H9 (cell line): ENCODE measurements at regions not wholly inside any gene's neighbourhood (a gene's known extent, or its start where the extent isn't known, plus 50 kb on each side); places are given as distances from the start of the nearest gene placed in this dataset.

ENCODE experiments used
- DNase-seq: peaks from one replicate; pipeline ENCODE4 v3.0.0-alpha.2; 2017
- H2AFZ ChIP-seq: one replicate; pipeline ENCODE4 v1.6.1; 2013; ENCODE audit warnings: mild to moderate bottlenecking, low read length, control low read depth, moderate library complexity
- H2AK5ac ChIP-seq: 2 replicates; pipeline ENCODE4 v1.6.1; 2013; ENCODE audit warnings: low read length, control low read depth, mixed read lengths; ENCODE audit not compliant: insufficient read length
- H2BK120ac ChIP-seq: one replicate; pipeline ENCODE4 v1.6.1; 2013; ENCODE audit warnings: low read depth, mild to moderate bottlenecking, low read length, control low read depth, inconsistent platforms; ENCODE audit not compliant: poor library complexity, severe bottlenecking
- H2BK12ac ChIP-seq: 2 replicates; pipeline ENCODE4 v1.6.1; 2013; ENCODE audit warnings: low read length, control low read depth, mixed read lengths, low read depth; ENCODE audit not compliant: insufficient read length
- H2BK15ac ChIP-seq: 2 replicates; pipeline ENCODE4 v1.6.1; 2013; ENCODE audit warnings: low read depth, low read length, control low read depth
- H2BK20ac ChIP-seq: one replicate; pipeline ENCODE4 v1.6.1; 2013; ENCODE audit warnings: low read depth, mild to moderate bottlenecking, low read length, control low read depth, inconsistent platforms; ENCODE audit not compliant: poor library complexity, severe bottlenecking
- H2BK5ac ChIP-seq: 2 replicates; pipeline ENCODE4 v1.6.1; 2013; ENCODE audit warnings: low read length, control low read depth, mixed read lengths; ENCODE audit not compliant: insufficient read length
- H3K14ac ChIP-seq: 2 replicates; pipeline ENCODE4 v1.6.1; 2013; ENCODE audit warnings: low read length, control low read depth; ENCODE audit not compliant: insufficient read depth
- H3K18ac ChIP-seq: 2 replicates; pipeline ENCODE4 v1.6.1; 2013; ENCODE audit warnings: low read depth, mild to moderate bottlenecking, mixed read lengths, low read length, control low read depth; ENCODE audit not compliant: insufficient read length
- H3K23ac ChIP-seq: 2 replicates; pipeline ENCODE4 v1.6.1; 2013; ENCODE audit warnings: low read length, control low read depth, mixed read lengths, low read depth; ENCODE audit not compliant: insufficient read length
- H3K23me2 ChIP-seq: 2 replicates; pipeline ENCODE4 v1.6.1; 2013; ENCODE audit warnings: low read depth, mild to moderate bottlenecking, mixed read lengths, low read length, control low read depth; ENCODE audit not compliant: insufficient read length, poor library complexity, severe bottlenecking
- H3K27ac ChIP-seq: 2 replicates; pipeline ENCODE4 v1.5.1; 2013; ENCODE audit warnings: low read length, control low read depth, mixed read lengths, low read depth; ENCODE audit not compliant: insufficient read length
- H3K27me3 ChIP-seq: 2 replicates; pipeline ENCODE4 v1.6.1; 2013; ENCODE audit warnings: low read length, control low read depth, inconsistent platforms; ENCODE audit not compliant: insufficient read depth
- H3K4ac ChIP-seq: 2 replicates; pipeline ENCODE4 v1.6.1; 2013; ENCODE audit warnings: low read depth, mild to moderate bottlenecking, control low read depth, inconsistent platforms, low read length, moderate library complexity
- H3K4me1 ChIP-seq: 2 replicates; pipeline ENCODE4 v1.6.1; 2013; ENCODE audit warnings: low read length, control low read depth, inconsistent platforms; ENCODE audit not compliant: insufficient read depth
- H3K4me2 ChIP-seq: 2 replicates; pipeline ENCODE4 v1.6.1; 2013; ENCODE audit warnings: low read length, control low read depth, mixed read lengths; ENCODE audit not compliant: insufficient read length, insufficient read depth
- H3K56ac ChIP-seq: 2 replicates; pipeline ENCODE4 v1.6.1; 2013; ENCODE audit warnings: low read depth, mild to moderate bottlenecking, mixed read lengths, low read length, control low read depth; ENCODE audit not compliant: insufficient read length
- H3K79me1 ChIP-seq: 2 replicates; pipeline ENCODE4 v1.6.1; 2013; ENCODE audit warnings: low read depth, mild to moderate bottlenecking, moderate library complexity, low read length, control low read depth, inconsistent platforms; ENCODE audit not compliant: insufficient read depth, poor library complexity, severe bottlenecking
- H3K79me2 ChIP-seq: 2 replicates; pipeline ENCODE4 v1.6.1; 2013; ENCODE audit warnings: low read length, control low read depth, inconsistent platforms; ENCODE audit not compliant: insufficient read depth
- H3K9ac ChIP-seq: 2 replicates; pipeline ENCODE4 v1.6.1; 2013; ENCODE audit warnings: low read length, control low read depth, mixed read lengths; ENCODE audit not compliant: insufficient read length; ENCODE audit errors: extremely low read depth
- H3K9me3 ChIP-seq: one replicate; pipeline ENCODE4 v1.6.1; 2013; ENCODE audit warnings: low read depth, low read length, inconsistent platforms; ENCODE audit not compliant: control insufficient read depth
- H3T11ph ChIP-seq: one replicate; pipeline ENCODE4 v1.6.1; 2013; ENCODE audit warnings: mild to moderate bottlenecking, low read length, control low read depth, inconsistent platforms
- H4K20me1 ChIP-seq: one replicate; pipeline ENCODE4 v1.6.1; 2013; ENCODE audit not compliant: control insufficient read depth, insufficient read length, insufficient read depth
- H4K5ac ChIP-seq: 2 replicates; pipeline ENCODE4 v1.6.1; 2013; ENCODE audit warnings: low read depth, mild to moderate bottlenecking, mixed read lengths, low read length, control low read depth; ENCODE audit not compliant: insufficient read length
- H4K8ac ChIP-seq: replicated peaks from 2 replicates; pipeline ENCODE4 v1.6.1; 2013; ENCODE audit warnings: low read length, control low read depth, mixed read lengths, low read depth; ENCODE audit not compliant: insufficient read length
- H4K91ac ChIP-seq: 2 replicates; pipeline ENCODE4 v1.6.1; 2013; ENCODE audit warnings: low read depth, mild to moderate bottlenecking, moderate library complexity, mixed read lengths, low read length, control low read depth; ENCODE audit not compliant: insufficient read length
- H3K27ac Mint-ChIP-seq, 3 experiments: 2 replicates in 2 of 3; 3 replicates in 1 of 3; pipeline ENCODE4 v1.8.0; 2020 to 2021; ENCODE audit warnings: mixed read lengths in 3 of 3, mild to moderate bottlenecking in 1 of 3, moderate library complexity in 1 of 3
- H3K27me3 Mint-ChIP-seq: 2 replicates; pipeline ENCODE4 v1.8.0; 2021; ENCODE audit warnings: low read depth, mild to moderate bottlenecking, moderate library complexity, mixed read lengths
- H3K36me3 Mint-ChIP-seq, 3 experiments: 2 replicates in 2 of 3; 3 replicates in 1 of 3; pipeline ENCODE4 v1.8.0; 2020 to 2021; ENCODE audit warnings: low read depth in 3 of 3, mixed read lengths in 3 of 3; ENCODE audit not compliant: insufficient read depth in 1 of 3
- H3K4me1 Mint-ChIP-seq, 2 experiments: 2 replicates each; pipeline ENCODE4 v1.8.0; 2020; ENCODE audit warnings: mixed read lengths in 2 of 2
- H3K4me3 Mint-ChIP-seq, 2 experiments: 2 replicates in 1 of 2; 3 replicates in 1 of 2; pipeline ENCODE4 v1.8.0; 2020 to 2021; ENCODE audit warnings: mild to moderate bottlenecking in 2 of 2, mixed read lengths in 2 of 2, moderate library complexity in 1 of 2
- H3K9me3 Mint-ChIP-seq, 2 experiments: 2 replicates in 1 of 2; 3 replicates in 1 of 2; pipeline ENCODE4 v1.8.0; 2020; ENCODE audit warnings: mild to moderate bottlenecking in 2 of 2, mixed read lengths in 2 of 2, moderate library complexity in 1 of 2
- CTCF ChIP-seq: fragments of 200-600 bp; sonication (generic); conservative IDR thresholded peaks from 3 replicates; pipeline ENCODE4 v1.8.0; 2021; ENCODE audit warnings: antibody characterized with exemption, mild to moderate bottlenecking
- WGBS: extraction: QIAGEN DNeasy Blood & Tissue Kit; methylation state at CpG from one replicate; pipeline ENCODE4 v1.1.7; 2013; ENCODE audit warnings: missing lambda C conversion rate, low lambda C conversion rate, mixed read lengths; ENCODE audit not compliant: insufficient read length; ENCODE audit errors: extremely low coverage; 5-methylcytosine and 5-hydroxymethylcytosine counted together

- no peak overlapping the region for H4K5ac ChIP-seq
- H3K23ac ChIP-seq, result no peak overlapping the region
- no peak overlapping the region for H4K8ac ChIP-seq
- H4K91ac ChIP-seq, result no peak overlapping the region
- H3K36me3 Mint-ChIP-seq, result no peaks in the 10 kb centered on the region
- no peaks in the 10 kb centered on the region for H3K79me2 ChIP-seq
- no peak overlapping the region for H3K27ac Mint-ChIP-seq
- no peak overlapping the region for H3K18ac ChIP-seq
- no peak overlapping the region for H3K14ac ChIP-seq
- no peak overlapping the region for H2BK5ac ChIP-seq
- H3K4ac ChIP-seq, result no peak overlapping the region
- peaks cover 1 to 2% of the 10 kb centered on the region in 2 experiments; a peak in 3 of 4 replicates for H3K4me1 Mint-ChIP-seq
- no peak overlapping the region for H3K27ac ChIP-seq
- no peak overlapping the region for H2BK15ac ChIP-seq
- no peak overlapping the region for H3T11ph ChIP-seq
- H3K9ac ChIP-seq, result no peak overlapping the region
- H3K79me1 ChIP-seq, result no peaks in the 10 kb centered on the region
- H2BK20ac ChIP-seq, result no peak overlapping the region
- no peaks in the 10 kb centered on the region for H3K27me3 ChIP-seq
- no peak overlapping the region for H2AFZ ChIP-seq
- no peak overlapping the region for H2BK120ac ChIP-seq
- no peak overlapping the region for H3K4me3 Mint-ChIP-seq
- no peak for DNase-seq
- no peaks in the 10 kb centered on the region for H4K20me1 ChIP-seq
- no peak for TF ChIP-seq CTCF
- H3K4me1 ChIP-seq, result no peaks in the 10 kb centered on the region
- no peak overlapping the region for H2AK5ac ChIP-seq
- no peak overlapping the region for H3K4me2 ChIP-seq
- no CpG with 5 or more reads among the region's 4 CpGs for WGBS
- H3K27me3 Mint-ChIP-seq, result no peaks in the 10 kb centered on the region
- no peaks in the 10 kb centered on the region for H3K9me3 Mint-ChIP-seq
- no peaks in the 10 kb centered on the region for H3K9me3 ChIP-seq
- H3K23me2 ChIP-seq, result no peaks in the 10 kb centered on the region
- no peak overlapping the region for H3K56ac ChIP-seq
- no peak overlapping the region for H2BK12ac ChIP-seq
Measured at GRCh38 chr3:132911741-132912415, 126.3 kb upstream of the TMEM108 start.
